Left kidney (tissue), 1 donor: ENCODE measurements at regions not wholly inside any gene's neighbourhood (a gene's known extent, or its start where the extent isn't known, plus 50 kb on each side); places are given as distances from the start of the nearest gene placed in this dataset.

Experiments used
- DNase-seq: peaks from one replicate; pipeline ENCODE4 v3.0.0-alpha.2; 2013

GRCh38 chr6:126529637-126530362 is 189.9 kb downstream of the CENPW start:
- DNase-seq, result peak; percentile 8

- DNase-seq, result peak; percentile 11
These were observed 190.9 kb downstream of the CENPW start for GRCh38 chr6:126530775-126531174.

DNA sequence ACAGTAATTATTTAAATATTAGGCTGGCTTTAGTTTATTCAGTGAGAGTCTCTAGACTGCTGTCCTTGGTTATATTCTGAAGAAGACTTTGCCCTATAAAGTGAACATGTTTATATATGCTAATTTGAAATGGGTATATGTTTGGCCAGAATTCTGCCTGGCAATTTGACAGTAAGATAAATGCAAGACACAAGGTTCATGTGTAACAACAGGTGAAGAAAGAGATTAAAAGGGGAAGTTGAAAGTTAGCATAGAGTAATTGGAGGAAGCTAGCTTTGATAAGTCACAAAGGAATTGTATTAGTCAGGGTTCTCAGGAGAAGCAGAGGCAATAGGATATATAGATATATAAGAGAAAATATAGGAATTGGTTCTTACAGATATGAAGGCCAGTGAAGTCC is 191.4 kb downstream of the CENPW start:
- no peak for DNase-seq

DNA sequence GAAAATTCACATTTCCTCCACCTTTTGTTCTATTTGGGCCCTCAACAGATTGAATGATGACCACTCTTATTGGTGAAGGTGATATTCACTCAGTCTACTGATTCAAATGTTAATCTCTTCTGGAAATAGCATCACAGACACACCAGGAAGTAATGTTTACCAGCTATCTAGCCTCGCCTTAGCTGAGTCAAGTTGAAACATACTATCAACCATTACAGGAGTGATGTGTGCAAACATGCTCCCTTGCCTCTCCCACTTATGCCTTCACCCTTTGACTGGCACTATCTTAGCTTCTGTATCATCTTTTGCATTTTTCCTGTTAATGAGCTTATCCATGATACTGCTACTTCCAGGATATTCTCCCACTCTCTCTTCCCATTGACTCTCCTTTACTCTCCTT is 191.9 kb downstream of the CENPW start:
- DNase-seq, result no peak

DNA sequence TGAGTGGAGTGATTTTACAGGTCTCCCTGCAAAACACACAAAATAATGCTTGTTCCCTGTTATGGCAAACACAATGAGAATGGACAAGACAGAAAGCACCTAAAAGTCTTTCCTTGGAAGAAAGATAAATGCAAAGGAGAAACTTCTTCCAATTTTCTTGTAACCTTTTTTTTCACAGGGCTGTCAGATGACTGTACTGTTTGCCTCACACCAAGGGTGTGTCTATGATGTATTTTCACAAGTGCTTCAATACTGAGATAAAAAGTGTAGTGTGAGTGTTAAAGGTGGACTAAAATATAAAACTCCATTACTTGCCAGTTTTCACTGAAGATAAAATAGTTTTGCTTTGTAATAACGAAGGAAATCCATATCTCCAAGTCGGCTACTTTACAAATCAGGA is 194.5 kb downstream of the CENPW start:
- DNase-seq, result no peak

GRCh38 chr6:126535138-126535537 is 195.2 kb downstream of the CENPW start:
- no peak for DNase-seq

DNA sequence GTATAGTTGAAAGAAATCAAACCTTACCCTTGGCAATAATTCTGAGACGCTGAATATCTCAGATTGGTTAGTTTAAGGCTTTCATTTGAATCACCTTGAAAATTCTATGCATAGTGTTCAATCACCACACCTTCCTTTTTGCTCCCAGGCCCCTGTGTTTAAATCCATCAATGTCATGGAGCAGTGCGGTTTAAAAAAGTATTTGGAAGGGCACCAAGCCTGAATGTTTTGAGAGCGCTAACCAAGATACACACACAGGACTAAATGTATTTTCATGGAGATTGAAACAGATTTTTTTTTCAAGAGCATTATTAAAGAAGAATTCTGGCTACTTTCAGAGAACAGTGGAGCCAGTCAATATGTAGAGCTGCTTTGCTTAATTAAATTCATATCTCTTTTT is 195.7 kb downstream of the CENPW start:
- DNase-seq, result no peak

GRCh38 chr6:126537061-126537816 is 197.3 kb downstream of the CENPW start:
- DNase-seq, result no peak

DNA sequence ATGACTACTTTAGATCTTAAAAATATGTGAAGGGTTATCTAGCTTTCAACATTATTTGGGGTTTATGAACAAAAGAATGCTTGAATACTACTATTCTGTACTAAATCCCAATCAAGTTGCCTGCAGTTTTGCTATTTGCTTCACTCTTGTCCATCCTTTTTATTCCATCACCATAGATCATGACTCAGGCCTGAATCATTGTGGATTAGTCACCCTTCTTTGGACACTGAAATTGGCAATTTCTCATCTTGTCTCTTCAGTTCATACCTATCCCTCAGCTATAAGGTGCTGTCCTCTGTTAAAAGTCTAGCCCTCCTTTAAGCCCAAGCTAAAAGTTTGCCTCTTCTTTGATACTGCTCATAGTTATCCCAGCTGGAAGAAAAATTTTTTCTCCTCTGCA is 199.1 kb downstream of the CENPW start:
- DNase-seq, result no peak

DNA sequence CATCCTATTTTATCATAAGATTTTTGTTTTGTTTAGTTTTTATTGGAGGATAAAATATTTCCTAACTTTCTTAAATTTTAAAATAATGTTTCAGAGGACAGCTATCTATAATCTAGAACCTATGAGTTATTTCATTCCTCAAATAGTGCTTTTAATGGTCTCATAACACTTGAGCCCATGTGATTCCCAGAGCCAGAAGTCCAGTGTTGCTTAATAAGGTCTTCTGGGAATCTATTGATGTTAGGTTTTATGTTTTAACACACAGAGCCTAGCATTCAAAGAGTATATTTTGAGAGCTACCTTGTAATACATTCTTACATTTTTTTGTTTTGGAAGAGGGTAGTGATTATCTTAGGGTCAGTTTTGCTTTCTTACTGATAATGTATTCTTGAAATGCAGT is 200.2 kb downstream of the CENPW start:
- no peak for DNase-seq

- no peak for DNase-seq
These were observed 202.0 kb downstream of the CENPW start for GRCh38 chr6:126541806-126542491.

- no peak for DNase-seq
These were observed 206.7 kb downstream of the CENPW start for GRCh38 chr6:126546541-126547120.

DNA sequence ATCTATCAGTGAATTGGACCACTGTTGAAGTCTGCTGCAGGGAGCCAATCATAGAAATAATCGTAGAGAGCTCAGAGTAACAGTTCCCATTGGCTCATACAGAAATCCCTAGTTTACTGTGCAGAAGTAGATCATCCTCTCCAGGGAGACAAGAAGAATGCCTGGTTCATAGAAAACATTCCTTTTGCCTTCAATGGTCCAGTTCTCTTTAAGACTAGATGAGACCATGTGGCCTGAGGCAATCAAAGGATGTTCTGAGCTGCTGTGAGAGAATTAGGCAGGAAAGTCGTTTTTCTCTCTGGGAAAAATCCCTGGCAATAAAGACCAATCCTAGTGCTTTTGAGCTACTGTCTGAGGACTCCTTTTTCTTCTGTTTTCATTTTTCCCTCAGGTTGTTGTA is 208.4 kb downstream of the CENPW start:
- DNase-seq, result no peak

- DNase-seq, result no peak
These were observed 210.4 kb downstream of the CENPW start for GRCh38 chr6:126550323-126550722.

DNA sequence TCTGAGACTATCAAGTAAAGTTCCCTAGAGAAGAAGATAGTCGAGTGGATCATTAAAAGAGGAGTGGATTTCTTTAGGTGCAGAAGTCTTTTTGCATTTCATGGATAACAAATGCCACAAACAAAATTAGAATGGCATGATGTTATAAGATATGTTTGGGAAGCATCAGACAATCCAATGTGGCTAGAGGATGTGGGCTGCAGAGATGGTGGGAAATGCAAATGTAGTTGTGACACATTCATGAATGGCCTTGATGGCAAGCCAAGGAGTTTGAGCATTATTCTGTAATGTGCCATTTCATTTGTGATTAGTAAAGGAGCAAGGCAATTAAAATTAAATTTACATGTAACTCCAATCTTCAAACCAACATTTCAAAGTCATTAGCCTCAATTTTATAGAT is 211.9 kb downstream of the CENPW start:
- no peak for DNase-seq

GRCh38 chr6:126553854-126554253 is 213.9 kb downstream of the CENPW start:
- no peak for DNase-seq

GRCh38 chr6:126570507-126570906 is 230.6 kb downstream of the CENPW start:
- no peak for DNase-seq

DNA sequence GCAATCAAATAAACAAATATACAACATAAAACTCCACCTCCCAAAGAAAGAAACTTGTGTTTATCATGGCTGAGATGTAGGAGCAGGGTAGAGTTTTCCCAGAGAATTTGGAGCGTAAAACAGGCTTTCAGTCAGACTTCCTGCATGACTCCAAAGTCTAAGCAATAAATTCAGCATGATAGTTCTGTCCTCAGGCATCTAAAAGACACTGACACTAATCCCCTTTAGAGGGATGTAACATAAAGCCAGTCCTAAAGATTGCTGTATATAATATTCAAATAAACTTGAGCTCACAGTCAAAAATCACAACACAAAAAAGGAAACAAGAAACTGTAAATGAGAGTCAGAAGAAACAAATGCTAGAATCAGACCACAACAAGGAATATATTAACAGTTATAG is 234.4 kb downstream of the CENPW start:
- DNase-seq, result no peak

GRCh38 chr6:126581316-126581715 is 241.4 kb downstream of the CENPW start:
- DNase-seq, result no peak

DNA sequence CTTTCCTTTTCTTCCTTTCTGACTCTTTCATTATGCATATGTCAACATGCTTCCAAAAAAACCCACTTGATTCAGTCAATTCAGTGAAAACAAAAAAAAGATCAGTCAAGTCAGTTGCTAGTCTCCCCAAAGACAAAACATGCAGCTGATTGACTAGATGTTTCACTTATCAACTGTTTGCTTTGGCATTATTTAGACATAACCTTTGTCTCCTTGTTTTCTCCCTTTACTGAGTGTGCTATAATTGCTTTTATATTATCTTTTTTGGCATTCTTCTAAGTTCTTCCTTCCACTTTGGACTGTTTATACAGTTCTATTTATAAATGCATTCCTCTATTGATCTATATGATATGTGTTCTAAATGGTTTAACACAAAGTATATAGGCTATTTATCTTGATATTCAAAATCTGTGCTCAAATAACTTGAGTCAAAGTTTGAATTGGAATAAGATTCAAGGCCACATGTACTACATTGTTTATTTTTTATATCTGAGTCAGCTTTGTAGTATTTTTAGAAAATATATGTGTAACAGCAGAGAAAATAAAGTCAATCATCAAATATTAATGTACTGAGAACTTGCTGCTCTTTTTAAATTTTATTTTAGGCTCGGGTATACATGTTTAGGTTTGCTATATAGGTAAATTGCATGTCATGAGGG is 260.5 kb downstream of the CENPW start:
- DNase-seq, result no peak

DNA sequence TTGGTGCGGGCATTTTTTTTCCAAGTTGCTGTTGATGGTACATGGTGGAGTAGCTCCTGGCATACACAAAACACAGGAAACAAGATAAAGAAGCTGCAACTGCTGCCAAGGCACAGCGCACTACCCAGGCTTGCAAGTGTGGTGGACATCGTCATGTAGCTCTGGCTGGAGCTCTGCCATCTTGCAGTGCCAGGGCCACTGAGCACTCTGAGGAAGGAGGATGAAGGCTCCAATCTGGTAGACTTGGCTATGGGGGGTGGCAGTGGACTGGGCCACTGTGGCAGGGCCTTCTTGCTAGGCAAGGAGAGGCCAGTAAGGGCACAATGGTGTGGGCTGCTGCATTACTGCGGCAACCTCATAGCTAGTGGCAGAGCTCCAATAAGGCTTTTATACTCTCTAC is 263.5 kb downstream of the CENPW start:
- DNase-seq, result no peak

GRCh38 chr6:126605089-126605488 is 265.2 kb downstream of the CENPW start:
- no peak for DNase-seq
